ENCODE measurements at regions not wholly inside any gene's neighbourhood (a gene's known extent, or its start where the extent isn't known, plus 50 kb on each side); places are given as distances from the start of the nearest gene placed in this dataset.
"Not testable (repeated sequence)": the region's sequence is repeated elsewhere in the genome, so short reads cannot be mapped to it uniquely, and the experiment has no call there.

GRCh38 chr18:30450927-30451326, 591.6 kb downstream of the DSC3 start:
- no peak for DNase-seq (ENCODE audit: low read depth)

- no peak for DNase-seq (ENCODE audit: low read depth)
Measured at GRCh38 chr18:30446605-30447004, 595.9 kb downstream of the DSC3 start.

GRCh38 chr18:30444544-30444943, 598.0 kb downstream of the DSC3 start:
- no peak for DNase-seq (ENCODE audit: low read depth)

- DNase-seq (ENCODE audit: low read depth): no peak
Measured at GRCh38 chr18:30440351-30440750, 602.2 kb downstream of the DSC3 start.

- DNase-seq (ENCODE audit: low read depth): no peak
Measured at GRCh38 chr18:30439174-30439573, 603.4 kb downstream of the DSC3 start.

GRCh38 chr18:30432349-30432748, 610.2 kb downstream of the DSC3 start:
- DNase-seq (ENCODE audit: low read depth): no peak

- DNase-seq (ENCODE audit: low read depth): not testable (repeated sequence)
Measured at GRCh38 chr18:30419399-30419798, 623.1 kb downstream of the DSC3 start.

GRCh38 chr18:30415903-30416302, 626.6 kb downstream of the DSC3 start:
- DNase-seq (ENCODE audit: low read depth): no peak

- DNase-seq (ENCODE audit: low read depth): no peak
Measured at GRCh38 chr18:30409120-30409519, 633.4 kb downstream of the DSC3 start.

GRCh38 chr18:30406728-30407127, 635.8 kb downstream of the DSC3 start:
- DNase-seq (ENCODE audit: low read depth): no peak

GRCh38 chr18:30405038-30405437, 637.5 kb downstream of the DSC3 start:
- no peak for DNase-seq (ENCODE audit: low read depth)

- no peak for DNase-seq (ENCODE audit: low read depth)
Measured at GRCh38 chr18:30404422-30404821, 638.1 kb downstream of the DSC3 start.

GRCh38 chr18:30403278-30403677, 639.3 kb downstream of the DSC3 start:
- no peak for DNase-seq (ENCODE audit: low read depth)

- no peak for DNase-seq (ENCODE audit: low read depth)
Measured at GRCh38 chr18:30387401-30387800, 655.1 kb downstream of the DSC3 start.

- DNase-seq (ENCODE audit: low read depth): no peak
Measured at GRCh38 chr18:30386624-30387023, 655.9 kb downstream of the DSC3 start.

GRCh38 chr18:30385684-30386083, 656.9 kb downstream of the DSC3 start:
- no peak for DNase-seq (ENCODE audit: low read depth)

GRCh38 chr18:30381826-30382225, 660.7 kb downstream of the DSC3 start:
- DNase-seq (ENCODE audit: low read depth): no peak

GRCh38 chr18:30378097-30378496, 664.4 kb downstream of the DSC3 start:
- DNase-seq (ENCODE audit: low read depth): no peak

- DNase-seq (ENCODE audit: low read depth): no peak
Measured at GRCh38 chr18:30376515-30376914, 666.0 kb downstream of the DSC3 start.

- DNase-seq (ENCODE audit: low read depth): no peak
Measured at GRCh38 chr18:30361864-30362540, 680.5 kb downstream of the DSC3 start.

GRCh38 chr18:30359521-30359920, 683.0 kb downstream of the DSC3 start:
- no peak for DNase-seq (ENCODE audit: low read depth)

- DNase-seq (ENCODE audit: low read depth): peak; percentile 78
Measured at GRCh38 chr18:30358555-30358954, 684.0 kb downstream of the DSC3 start.

- DNase-seq (ENCODE audit: low read depth): no peak
Measured at GRCh38 chr18:30352551-30353168, 689.9 kb downstream of the DSC3 start.

- DNase-seq (ENCODE audit: low read depth): no peak
Measured at GRCh38 chr18:30350263-30350662, 692.3 kb downstream of the DSC3 start.
